ENCODE measurements at regions not wholly inside any gene's neighbourhood (a gene's known extent, or its start where the extent isn't known, plus 50 kb on each side); places are given as distances from the start of the nearest gene placed in this dataset.

DNA sequence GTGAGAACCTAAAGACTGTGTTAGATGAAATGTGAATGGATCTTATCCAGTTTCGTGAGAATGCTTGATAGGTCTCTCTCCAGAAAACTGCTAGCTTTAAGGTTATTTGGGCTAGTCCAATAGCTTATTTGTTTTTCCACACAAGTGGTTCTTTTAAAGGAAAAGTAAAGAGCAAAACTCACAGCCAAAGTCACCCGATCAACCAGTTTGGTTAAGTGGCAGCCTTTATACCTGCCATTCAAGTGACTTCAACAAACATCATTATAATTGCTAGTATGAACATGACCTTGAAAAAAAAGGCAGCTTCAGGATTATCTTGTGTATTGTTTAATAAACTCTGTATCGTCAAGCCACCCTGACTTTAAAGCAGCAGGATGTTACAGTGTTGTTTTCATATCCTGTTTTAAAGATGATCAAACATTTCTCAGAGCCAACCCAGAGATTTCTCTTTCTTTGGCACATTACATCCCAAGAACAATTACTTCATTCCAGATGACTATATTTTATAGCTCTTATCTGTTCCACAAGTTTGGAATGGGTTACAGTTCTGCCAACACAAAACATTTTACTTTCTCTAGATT is 253.4 kb downstream of the EPHA7 start:
- H3K4me1 Mint-ChIP-seq, result no peaks in the 10 kb centered on the region
- no peaks in the 10 kb centered on the region for H3K36me3 Mint-ChIP-seq
- DNase-seq (ENCODE audit: low spot score in 2 of 2, unreplicated experiment in 2 of 2), result no peak
- H3K4me3 Mint-ChIP-seq, result no peak overlapping the region
- H3K27me3 Mint-ChIP-seq (ENCODE audit: low read depth), result no peaks in the 10 kb centered on the region
- H3K27ac Mint-ChIP-seq, result no peak overlapping the region
- TF ChIP-seq, protein P1, sequence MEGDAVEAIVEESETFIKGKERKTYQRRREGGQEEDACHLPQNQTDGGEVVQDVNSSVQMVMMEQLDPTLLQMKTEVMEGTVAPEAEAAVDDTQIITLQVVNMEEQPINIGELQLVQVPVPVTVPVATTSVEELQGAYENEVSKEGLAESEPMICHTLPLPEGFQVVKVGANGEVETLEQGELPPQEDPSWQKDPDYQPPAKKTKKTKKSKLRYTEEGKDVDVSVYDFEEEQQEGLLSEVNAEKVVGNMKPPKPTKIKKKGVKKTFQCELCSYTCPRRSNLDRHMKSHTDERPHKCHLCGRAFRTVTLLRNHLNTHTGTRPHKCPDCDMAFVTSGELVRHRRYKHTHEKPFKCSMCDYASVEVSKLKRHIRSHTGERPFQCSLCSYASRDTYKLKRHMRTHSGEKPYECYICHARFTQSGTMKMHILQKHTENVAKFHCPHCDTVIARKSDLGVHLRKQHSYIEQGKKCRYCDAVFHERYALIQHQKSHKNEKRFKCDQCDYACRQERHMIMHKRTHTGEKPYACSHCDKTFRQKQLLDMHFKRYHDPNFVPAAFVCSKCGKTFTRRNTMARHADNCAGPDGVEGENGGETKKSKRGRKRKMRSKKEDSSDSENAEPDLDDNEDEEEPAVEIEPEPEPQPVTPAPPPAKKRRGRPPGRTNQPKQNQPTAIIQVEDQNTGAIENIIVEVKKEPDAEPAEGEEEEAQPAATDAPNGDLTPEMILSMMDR (IDR thresholded peaks at IDR 0.05; ENCODE audit: unreplicated experiment), result no peak
- H3K9me3 Mint-ChIP-seq, result no peaks in the 10 kb centered on the region

DNA sequence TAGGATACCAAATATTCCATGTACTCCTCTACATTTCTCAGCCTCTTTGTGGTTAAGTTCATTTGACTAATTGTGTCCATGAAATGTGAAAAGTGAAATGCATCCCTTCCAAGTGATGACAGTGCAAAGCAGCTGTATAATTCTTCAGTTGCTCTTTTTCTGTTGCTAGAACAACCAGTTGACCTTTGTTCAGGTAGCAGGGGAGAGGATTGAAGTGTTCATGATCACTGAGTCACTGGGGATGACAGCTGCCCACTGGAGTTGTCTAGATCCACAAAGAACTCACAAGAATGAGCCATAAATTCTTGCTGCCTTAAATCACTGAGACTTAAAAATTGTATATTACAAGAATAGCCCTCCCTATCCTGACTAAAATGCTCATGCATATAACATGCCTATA is 254.6 kb downstream of the EPHA7 start:
- TF ChIP-seq, protein P1 (IDR thresholded peaks at IDR 0.05; ENCODE audit: unreplicated experiment), result no peak
- Mint-ChIP-seq H3K4me3 (no peak overlapping the region), H3K9me3 (no peaks in the 10 kb centered on the region), H3K27me3 (ENCODE audit: low read depth) (no peaks in the 10 kb centered on the region), H3K4me1 (no peaks in the 10 kb centered on the region), H3K27ac (no peak overlapping the region), H3K36me3 (no peaks in the 10 kb centered on the region)
- DNase-seq (ENCODE audit: low spot score in 2 of 2, unreplicated experiment in 2 of 2), result no peak

DNA sequence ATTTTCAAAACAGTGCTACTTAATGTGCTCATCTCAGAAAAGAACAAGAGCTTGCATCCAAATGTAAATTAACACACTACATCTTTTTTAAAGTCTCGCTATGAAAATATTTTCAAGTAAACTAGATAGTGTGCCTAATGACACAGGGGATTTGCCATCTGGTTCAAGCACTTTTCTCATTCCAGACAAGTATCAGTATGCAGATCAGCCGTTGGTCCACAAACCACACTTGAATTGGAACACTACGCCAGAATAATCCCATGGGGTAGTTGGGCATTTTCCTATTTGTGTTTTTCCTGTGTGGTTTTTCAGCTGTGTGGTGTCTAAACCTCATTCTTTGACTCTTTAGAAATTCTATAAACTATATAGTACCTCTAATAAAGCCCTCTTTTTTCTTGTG is 256.2 kb downstream of the EPHA7 start:
- Mint-ChIP-seq H3K36me3 (no peaks in the 10 kb centered on the region), H3K9me3 (peaks cover 13% of the 10 kb centered on the region), H3K4me1 (no peaks in the 10 kb centered on the region), H3K27ac (no peak overlapping the region), H3K4me3 (no peak overlapping the region), H3K27me3 (ENCODE audit: low read depth) (no peaks in the 10 kb centered on the region)
- TF ChIP-seq, protein P1 (IDR thresholded peaks at IDR 0.05; ENCODE audit: unreplicated experiment), result no peak
- no peak for DNase-seq (ENCODE audit: low spot score in 2 of 2, unreplicated experiment in 2 of 2)

DNA sequence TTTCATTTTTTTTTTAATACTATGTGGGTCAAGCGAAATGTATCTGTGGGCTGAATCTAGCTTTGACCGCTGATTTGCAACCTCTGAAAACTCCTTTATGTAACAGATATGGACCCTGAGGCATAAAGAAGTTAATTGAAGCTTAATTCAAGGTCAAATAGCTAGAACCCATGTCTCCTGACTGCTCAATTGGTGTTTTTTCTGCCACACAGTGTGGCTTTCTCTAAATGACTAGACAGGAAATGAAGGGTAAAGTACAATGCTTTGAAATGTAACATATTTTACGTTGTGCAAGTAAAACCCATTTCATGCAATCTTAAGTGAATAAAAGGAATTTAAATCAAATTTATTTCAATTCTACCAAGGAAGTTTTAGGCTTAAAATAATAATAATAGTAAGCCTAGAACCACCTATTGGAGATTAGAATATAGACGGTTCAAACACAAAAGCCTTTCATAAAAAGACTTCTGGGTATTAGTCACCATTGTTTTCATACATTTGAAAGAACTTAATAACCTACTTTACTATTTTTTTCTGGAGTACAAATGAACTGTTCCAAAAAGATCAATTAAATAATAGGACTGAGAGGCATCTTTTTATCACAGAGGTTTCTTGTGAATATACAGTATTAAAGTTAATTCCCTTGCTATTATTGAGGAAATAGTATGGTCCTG is 279.8 kb downstream of the EPHA7 start:
- DNase-seq (ENCODE audit: low spot score in 2 of 2, unreplicated experiment in 2 of 2), result no peak
- TF ChIP-seq, protein P1 (IDR thresholded peaks at IDR 0.05; ENCODE audit: unreplicated experiment), result no peak
- Mint-ChIP-seq H3K36me3 (no peaks in the 10 kb centered on the region), H3K4me3 (no peak overlapping the region), H3K27ac (no peak overlapping the region), H3K27me3 (ENCODE audit: low read depth) (no peaks in the 10 kb centered on the region), H3K4me1 (no peaks in the 10 kb centered on the region), H3K9me3 (no peaks in the 10 kb centered on the region)

DNA sequence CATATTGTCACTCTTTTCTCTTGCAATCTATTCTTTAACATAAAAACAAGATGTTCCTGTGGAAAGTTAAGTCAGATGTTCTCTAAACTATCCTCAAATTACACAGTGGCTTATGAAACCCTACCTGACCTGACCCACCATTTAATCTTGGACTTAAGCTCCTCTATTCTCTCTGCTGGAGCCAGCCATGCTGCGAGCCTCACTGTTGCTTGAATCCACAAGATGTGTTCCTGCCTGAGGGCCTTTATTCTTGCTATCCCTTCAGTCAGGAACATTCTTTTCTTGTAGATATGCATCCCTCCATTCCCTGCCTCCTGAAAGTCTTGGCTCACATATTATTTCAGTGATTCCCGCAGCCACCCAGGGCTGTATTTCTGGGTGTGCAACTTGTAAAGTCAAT is 283.2 kb downstream of the EPHA7 start:
- Mint-ChIP-seq H3K36me3 (no peaks in the 10 kb centered on the region), H3K4me1 (no peaks in the 10 kb centered on the region), H3K4me3 (no peak overlapping the region), H3K27ac (no peak overlapping the region), H3K27me3 (ENCODE audit: low read depth) (no peaks in the 10 kb centered on the region), H3K9me3 (no peaks in the 10 kb centered on the region)
- no peak for DNase-seq (ENCODE audit: low spot score in 2 of 2, unreplicated experiment in 2 of 2)
- TF ChIP-seq, protein P1 (IDR thresholded peaks at IDR 0.05; ENCODE audit: unreplicated experiment), result no peak
